ENCODE measurements at regions not wholly inside any gene's neighbourhood (a gene's known extent, or its start where the extent isn't known, plus 50 kb on each side); places are given as distances from the start of the nearest gene placed in this dataset.
"Not testable (repeated sequence)": the region's sequence is repeated elsewhere in the genome, so short reads cannot be mapped to it uniquely, and the experiment has no call there.

- Histone ChIP-seq H3K27me3 (ENCODE audit: control insufficient read depth in 4 of 4, insufficient read depth in 4 of 4, low read length in 3 of 4) (no peaks in the 10 kb centered on the region), H3K9ac (ENCODE audit: low read depth in 1 of 2, low read length in 2 of 2) (no peak overlapping the region), H3K4me3 (ENCODE audit: low read depth in 1 of 3, low read length in 3 of 3) (no peak overlapping the region), H3K9me3 (ENCODE audit: control insufficient read depth in 4 of 4, low read length in 3 of 4) (peaks cover 0 to 1% (median 0%) of the 10 kb centered on the region in 4 donors), H3K36me3 (ENCODE audit: control insufficient read depth in 4 of 4, insufficient read depth in 3 of 4, low read depth in 1 of 4, low read length in 3 of 4) (no peaks in the 10 kb centered on the region), H3K27ac (ENCODE audit: low read depth in 1 of 2, low read length in 2 of 2) (no peak overlapping the region), H3K4me1 (ENCODE audit: control insufficient read depth in 4 of 4, insufficient read depth in 4 of 4, low read length in 3 of 4) (no peaks in the 10 kb centered on the region)
- no peak for DNase-seq (ENCODE audit: low spot score)
- TF ChIP-seq TAF1 (conservative IDR thresholded peaks at IDR 0.05), result no peak
- no peak for TF ChIP-seq EGR1 (IDR thresholded peaks at IDR 0.05; ENCODE audit: low read depth in 2 of 2)
- no peak for TF ChIP-seq CTCF (IDR thresholded peaks at IDR 0.05; ENCODE audit: low read depth, low read length, missing input control)
- TF ChIP-seq HNF4G (IDR thresholded peaks at IDR 0.05), result no peak
- no peak for TF ChIP-seq JUND (IDR thresholded peaks at IDR 0.05)
- TF ChIP-seq GABPA (IDR thresholded peaks at IDR 0.05 in 1 of 2, conservative IDR thresholded peaks at IDR 0.05 in 1 of 2), result no peak
- no peak for TF ChIP-seq FOXA2 (IDR thresholded peaks at IDR 0.05)
- TF ChIP-seq MAX (IDR thresholded peaks at IDR 0.05), result no peak
- no peak for TF ChIP-seq FOXA1 (IDR thresholded peaks at IDR 0.05)
- no peak for TF ChIP-seq SP1 (IDR thresholded peaks at IDR 0.05)
- TF ChIP-seq HNF4A (conservative IDR thresholded peaks at IDR 0.05), result no peak
- no peak for TF ChIP-seq RAD21 (IDR thresholded peaks at IDR 0.05)
- no peak for TF ChIP-seq ATF3 (IDR thresholded peaks at IDR 0.05)
- TF ChIP-seq RXRA (IDR thresholded peaks at IDR 0.05), result no peak
- no peak for TF ChIP-seq REST (IDR thresholded peaks at IDR 0.05)
- TF ChIP-seq NR2F2 (IDR thresholded peaks at IDR 0.05), result no peak
- TF ChIP-seq YY1 (IDR thresholded peaks at IDR 0.05), result no peak
- TF ChIP-seq ZBTB33 (IDR thresholded peaks at IDR 0.05), result no peak
Measured at GRCh38 chr5:42090162-42090561, 165.1 kb downstream of the FBXO4 start.

- H3K27ac ChIP-seq (ENCODE audit: low read depth in 1 of 2, low read length in 2 of 2); DNase-seq (ENCODE audit: low spot score): not testable (repeated sequence)
- WGBS, result 64% methylated on average over 5 of the region's 5 CpGs
Measured at GRCh38 chr5:42099846-42100245, 174.8 kb downstream of the FBXO4 start.

More at GRCh38 chr5:42099846-42100245, 174.8 kb downstream of the FBXO4 start:
- H3K27me3 ChIP-seq (ENCODE audit: control insufficient read depth in 4 of 4, insufficient read depth in 4 of 4, low read length in 3 of 4); H3K9ac ChIP-seq (ENCODE audit: low read depth in 1 of 2, low read length in 2 of 2); H3K4me3 ChIP-seq (ENCODE audit: low read depth in 1 of 3, low read length in 3 of 3); H3K9me3 ChIP-seq (ENCODE audit: control insufficient read depth in 4 of 4, low read length in 3 of 4); H3K36me3 ChIP-seq (ENCODE audit: control insufficient read depth in 4 of 4, insufficient read depth in 3 of 4, low read depth in 1 of 4, low read length in 3 of 4); H3K4me1 ChIP-seq (ENCODE audit: control insufficient read depth in 4 of 4, insufficient read depth in 4 of 4, low read length in 3 of 4): not testable (repeated sequence)

Measured in liver (tissue), 8 donors.